NCI-H345 treated with DMSO at 0.1 percent for 48 hours (cell line): ENCODE measurements at regions not wholly inside any gene's neighbourhood (a gene's known extent, or its start where the extent isn't known, plus 50 kb on each side); places are given as distances from the start of the nearest gene placed in this dataset.
"Not testable (repeated sequence)": the region's sequence is repeated elsewhere in the genome, so short reads cannot be mapped to it uniquely, and the experiment has no call there.

Experiments
- DNase-seq: peaks from one replicate; lab custom pipeline; 2025; ENCODE audit not compliant: unreplicated experiment; lab: John Stamatoyannopoulos, UW

DNA sequence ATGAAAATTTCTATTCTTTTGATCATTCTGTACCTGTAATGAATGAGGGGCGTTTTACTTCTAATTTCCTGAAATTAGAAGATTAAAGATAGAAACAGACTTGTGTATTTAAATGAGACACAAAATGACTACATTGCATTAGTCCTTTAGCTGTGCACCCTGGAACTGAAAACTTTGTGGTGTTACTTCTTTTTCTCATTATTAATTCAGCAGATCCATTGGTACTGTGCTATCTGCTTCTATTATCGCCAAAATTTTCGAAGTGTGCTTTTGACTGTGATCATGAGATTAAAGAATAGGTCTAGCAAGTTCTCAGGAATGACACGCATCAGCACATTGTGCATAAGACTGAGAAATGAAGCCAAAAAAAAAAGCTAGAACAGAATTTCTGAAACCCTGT, 1938.9 kb upstream of the TENM3 start:
- no peak for DNase-seq

DNA sequence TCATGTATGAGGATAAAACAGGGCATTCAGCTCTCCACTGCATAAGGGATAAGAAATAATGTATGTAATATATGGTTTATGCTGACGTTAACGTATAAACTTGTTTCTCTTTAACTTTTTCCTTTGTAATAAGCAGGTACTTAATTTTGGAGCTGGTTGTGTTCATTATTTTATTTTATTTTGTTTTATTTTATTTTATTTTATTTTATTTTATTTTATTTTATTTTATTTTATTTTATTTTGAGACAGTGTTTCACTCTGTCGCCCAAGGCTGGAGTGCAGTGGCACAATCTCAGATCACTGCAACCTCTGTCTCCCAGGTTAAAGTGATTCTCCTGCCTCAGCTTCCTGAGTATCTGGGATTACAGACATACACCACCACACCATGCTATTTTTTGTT, 1932.6 kb upstream of the TENM3 start:
- no peak for DNase-seq

DNA sequence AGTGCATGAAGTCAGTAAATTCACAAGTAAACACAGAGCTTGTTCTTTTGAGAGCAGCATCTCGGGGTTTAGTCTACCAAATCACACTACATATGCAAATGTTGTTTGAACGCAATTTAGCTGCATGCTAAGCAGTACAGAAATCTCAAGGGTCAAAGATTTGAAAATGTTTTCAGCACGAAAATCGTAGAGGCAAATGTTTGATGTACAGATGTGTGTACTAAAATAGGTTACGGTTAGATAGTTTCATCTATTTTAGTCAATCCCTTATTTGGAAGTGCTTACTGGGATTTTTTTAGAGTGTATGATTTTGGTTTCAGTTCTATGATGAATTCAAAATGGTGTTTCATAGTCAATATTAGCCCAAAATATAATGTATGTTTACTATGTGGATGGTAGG, 1928.2 kb upstream of the TENM3 start:
- no peak for DNase-seq

DNA sequence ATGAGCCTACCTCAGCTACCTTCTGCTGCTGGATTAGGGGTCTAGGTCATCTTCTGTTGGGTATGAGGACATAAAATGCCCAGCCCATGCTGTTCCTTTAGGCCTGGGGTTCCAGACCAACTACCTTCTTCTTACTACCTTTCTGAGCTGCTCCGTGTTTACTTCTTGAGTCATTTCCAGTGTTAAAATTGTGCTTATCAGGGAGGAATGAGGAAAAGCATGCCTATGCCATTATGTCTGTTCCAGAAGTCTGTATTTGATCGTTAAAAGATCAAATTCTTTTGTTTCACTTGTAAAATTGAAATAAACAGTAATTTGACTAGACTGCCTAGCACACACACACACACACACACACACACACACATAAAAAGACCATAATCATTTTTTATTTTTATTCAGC, 1912.7 kb upstream of the TENM3 start:
- DNase-seq: no peak

DNA sequence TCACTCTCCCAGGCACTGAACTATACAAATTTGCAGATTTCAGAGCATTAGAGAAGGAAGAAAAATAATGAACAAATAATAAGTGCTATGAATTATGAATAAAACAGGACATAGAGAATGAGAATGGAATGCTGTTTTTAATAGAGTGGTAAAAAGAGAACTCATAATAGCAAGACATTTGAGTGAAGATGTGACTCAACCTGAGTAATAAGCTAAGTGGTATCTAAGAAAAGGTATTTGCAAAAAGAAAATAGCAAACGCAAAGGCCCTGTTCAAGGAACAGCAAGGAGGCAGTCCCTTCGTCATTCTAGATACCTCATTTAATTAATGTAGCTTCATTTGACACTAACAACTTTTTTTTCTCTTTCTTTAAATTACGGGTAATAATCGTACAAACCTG, 1910.0 kb upstream of the TENM3 start:
- no peak for DNase-seq

DNA sequence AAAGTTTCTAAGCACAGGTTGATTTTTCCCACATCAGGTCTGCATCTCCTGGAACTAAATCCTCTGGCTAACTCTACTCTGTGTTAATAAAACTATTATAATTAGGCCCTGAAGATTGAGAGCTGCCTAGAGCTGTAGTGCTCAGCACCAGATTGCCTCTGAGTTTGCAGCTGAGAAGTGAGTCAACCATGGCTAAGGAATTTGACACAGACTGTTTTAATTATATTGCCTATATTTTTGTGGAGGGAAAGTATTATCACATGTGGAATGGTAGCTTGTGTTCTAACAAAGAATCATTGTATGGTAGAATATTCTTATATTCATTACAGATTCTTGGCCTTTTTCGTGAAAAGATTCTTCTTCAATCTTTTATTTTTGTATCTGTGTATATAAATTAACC, 1907.6 kb upstream of the TENM3 start:
- DNase-seq: no peak

DNA sequence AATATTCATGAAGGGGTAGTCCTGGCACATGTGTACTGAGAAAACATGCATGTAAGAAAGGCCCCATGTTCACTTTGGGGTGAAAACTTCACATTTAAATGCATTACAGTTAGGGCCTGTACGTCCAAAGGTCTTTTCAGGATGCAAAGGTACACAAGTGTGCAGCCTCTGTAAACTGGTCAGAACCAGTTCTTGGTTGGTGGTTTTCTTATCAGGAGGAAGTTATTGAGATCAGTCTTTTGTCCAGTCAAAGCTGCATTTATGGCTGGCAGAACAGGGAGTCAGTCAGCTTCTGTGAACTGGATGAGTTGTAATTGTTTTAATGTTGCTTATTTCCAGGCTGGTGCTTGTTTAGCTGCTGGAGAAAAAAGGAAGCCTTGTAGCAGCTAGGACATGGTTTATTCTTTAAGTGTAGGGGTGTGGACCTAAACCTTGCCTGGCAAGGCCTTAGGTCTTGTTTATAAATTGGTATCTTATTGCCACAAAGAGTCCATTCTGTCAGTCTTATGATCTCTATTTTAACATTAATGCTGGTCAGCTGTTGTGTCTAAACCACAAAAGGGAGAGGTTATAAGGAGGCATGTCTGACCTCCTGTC, 1906.6 kb upstream of the TENM3 start:
- no peak for DNase-seq

DNA sequence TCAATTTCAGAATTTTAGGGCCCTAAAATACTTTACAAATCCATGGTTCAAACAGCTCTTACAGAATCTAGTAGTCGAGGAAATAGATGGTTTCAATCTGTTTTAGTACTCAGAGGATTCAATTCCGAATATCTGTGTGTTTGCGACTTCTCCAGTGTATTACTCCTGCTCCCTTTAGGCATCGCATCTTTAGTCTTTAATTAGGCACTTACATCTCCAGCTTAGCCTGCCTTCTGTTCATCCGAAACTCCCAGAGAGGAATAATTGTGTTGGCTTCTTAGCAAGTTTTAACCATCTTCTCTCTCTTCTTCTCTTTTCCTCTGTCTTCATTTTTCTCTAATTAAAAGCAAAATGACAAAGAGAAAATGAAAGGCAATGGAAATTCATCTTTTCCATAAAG, 1901.3 kb upstream of the TENM3 start:
- no peak for DNase-seq

DNA sequence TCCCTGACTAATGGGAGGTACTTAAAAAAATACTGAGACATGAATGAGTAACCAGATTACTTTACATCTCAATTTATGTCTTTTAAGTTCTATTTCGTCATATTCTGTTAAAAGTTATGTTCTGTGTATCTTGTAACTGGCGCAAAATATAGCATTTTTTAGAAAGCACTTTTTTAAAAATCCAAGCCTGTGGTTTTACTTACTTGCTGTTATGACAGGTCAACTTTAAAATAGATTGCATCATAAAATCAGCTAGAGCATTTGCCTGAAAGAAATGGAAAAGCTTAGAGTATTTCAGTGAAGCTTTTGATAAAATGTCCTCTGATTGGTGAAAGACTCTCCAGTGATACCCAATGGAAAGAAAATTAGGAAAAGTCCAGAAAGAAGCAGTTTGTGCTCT, 1892.3 kb upstream of the TENM3 start:
- no peak for DNase-seq

DNA sequence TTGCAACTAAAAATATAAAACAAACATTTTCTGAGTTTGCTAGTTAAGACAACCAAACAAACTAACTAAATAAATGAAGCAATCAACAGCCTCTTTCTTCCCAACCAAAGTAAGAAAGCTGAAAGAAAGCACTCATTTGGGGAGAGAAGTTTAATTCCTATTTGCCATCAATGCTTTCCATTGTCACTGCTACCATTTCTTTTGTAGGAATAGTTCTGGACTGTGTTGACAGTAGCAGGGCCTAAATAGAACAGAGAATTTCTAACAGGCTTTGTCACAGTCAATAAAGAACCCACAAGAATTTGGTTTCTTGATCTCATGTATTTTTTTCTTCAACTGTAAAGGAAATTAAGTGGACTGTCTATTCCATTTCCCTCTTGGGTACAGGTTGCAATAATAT, 1886.4 kb upstream of the TENM3 start:
- DNase-seq: no peak

DNA sequence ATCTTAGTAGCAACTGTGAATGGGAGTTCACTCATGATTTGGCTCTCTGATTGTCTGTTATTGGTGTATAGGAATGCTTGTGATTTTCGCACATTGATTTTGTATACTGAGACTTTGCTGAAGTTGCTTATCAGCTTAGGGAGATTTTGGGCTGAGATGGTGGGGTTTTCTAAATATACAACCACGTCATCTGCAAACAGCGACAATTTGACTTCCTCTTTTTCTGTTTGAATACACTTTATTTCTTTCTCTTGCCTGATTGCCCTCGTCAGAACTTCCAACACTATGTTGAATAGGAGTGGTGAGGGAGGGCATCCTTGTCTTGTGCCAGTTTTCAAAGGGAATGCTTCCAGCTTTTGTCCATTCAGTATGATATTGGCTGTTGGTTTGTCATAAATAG, 1883.1 kb upstream of the TENM3 start:
- not testable (repeated sequence) for DNase-seq

DNA sequence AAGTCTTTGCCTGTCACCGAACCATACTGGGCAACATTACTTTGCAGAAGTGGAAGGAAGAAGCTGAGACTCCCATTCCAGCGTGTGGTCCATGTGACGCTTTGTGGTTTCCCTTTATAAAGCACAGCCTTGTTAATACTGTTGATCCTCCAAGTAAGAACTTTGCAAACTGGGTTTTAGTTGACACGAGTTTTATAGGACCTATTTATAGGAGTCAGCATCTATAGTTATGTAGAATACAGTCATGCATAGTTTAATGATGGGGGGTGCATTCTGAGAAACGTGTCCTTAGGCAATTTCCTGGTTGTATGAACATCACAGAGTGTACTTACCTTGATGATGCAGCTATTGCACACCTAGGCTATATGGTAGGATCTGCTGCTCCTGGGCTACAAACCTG, 1879.4 kb upstream of the TENM3 start:
- DNase-seq: no peak

DNA sequence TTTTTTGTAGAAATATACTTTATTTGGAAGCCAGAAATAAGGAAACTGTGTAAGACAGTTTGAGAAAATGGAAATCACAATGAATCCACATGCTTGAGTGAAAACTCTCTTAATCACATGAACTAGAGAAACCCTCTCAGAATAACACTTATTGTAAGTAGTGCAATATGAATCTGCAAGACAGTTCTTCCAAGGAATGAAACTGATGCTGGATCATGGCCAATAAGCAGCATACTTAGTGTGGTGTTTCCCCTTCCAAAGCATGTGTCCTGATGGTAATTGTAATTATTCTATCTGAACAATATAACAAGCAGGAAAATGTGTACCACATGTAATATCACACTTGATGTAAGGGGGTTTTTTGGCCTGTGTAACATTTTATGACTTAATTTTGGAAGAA, 1870.5 kb upstream of the TENM3 start:
- no peak for DNase-seq

DNA sequence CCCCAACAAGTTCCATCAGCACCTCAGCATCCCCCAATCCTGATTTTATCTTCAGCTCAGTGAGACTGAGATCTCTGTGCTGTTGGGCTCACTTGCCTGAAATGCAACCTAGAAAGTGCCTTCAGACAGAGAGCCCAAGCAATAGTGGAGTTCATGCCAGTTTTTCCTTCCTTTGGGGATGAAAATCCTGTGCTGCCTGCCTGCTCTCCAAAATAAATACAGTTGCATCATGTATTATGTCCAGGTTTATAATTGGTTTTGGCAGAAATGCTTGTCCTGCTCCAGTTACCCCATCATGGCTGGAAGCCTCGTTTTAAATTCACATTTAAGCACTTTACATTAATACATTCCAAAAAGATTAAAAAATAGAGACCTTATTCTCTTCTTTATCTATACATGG, 1865.5 kb upstream of the TENM3 start:
- DNase-seq: no peak

DNA sequence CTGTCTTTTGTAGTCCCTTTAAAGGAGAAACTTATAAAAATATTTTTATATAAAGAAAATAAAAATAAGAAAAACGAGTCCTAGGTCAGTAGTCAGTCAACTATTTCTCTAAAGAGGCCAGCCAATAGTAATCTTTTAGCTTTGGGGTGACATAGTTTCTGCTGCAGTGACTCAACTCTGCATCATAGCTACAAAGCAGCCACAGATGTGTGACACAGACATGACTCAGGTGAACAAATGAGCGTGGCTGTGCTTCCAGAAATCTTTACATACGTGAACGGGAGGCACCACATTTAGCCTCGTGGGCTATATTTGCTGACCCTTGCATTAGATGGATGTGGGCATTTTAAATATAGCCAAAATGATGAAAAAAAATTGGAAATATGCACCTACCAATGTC, 1862.5 kb upstream of the TENM3 start:
- DNase-seq: no peak

DNA sequence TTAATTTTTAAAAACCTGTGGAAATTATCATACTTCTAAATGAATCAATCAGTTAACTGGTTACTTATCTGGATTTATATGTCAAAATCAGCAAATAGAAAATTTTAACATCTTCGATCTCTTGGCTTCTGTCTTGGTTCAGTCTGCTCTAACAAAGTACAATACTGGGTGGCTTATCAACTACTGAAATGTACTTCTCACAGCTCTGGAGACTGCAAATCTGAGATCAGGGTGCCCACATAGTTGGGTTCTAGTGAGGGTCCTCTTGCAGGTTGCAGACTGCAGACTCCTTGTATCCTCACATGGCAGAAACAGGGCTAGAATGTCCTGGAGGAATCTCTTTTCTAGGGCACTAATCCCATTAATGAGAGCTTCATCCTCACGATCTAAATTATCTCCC, 1851.6 kb upstream of the TENM3 start:
- DNase-seq: no peak

DNA sequence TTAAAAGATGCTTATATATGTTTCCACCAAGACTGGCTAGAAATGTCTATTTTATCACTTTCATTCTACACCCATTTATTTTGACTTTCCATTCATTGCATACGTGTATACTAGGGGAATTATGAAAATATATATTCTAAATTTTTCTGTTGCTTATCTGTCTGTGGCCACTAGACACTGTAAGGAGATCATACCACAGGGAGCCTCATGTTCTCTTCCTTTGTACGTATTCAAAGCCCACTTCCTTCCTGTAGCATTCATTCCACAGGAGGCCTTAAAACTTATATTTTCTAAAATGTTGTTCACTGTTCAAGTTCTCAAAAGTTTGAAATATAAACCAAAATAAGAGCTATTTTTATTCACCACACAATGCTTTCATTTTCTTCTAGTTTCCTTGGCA, 1848.9 kb upstream of the TENM3 start:
- no peak for DNase-seq

DNA sequence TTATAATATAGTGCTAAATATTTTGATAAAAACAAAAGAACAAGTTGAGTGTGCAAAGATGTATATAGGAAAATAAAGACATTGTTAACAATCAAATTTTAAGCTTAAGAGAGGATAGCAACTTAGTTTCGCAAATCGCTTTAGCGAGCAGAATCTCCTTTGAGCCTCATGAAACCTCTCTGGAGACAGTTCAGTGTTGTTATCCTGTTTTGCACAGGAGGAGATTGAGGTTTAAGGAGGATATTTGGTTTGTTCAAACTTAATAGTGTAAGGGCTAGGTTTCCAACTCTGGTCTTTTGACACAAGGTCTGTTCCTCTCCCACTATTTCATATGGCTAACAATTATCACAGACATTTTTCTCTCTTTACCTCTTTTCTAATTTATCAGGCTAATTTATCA, 1848.5 kb upstream of the TENM3 start:
- DNase-seq: no peak

DNA sequence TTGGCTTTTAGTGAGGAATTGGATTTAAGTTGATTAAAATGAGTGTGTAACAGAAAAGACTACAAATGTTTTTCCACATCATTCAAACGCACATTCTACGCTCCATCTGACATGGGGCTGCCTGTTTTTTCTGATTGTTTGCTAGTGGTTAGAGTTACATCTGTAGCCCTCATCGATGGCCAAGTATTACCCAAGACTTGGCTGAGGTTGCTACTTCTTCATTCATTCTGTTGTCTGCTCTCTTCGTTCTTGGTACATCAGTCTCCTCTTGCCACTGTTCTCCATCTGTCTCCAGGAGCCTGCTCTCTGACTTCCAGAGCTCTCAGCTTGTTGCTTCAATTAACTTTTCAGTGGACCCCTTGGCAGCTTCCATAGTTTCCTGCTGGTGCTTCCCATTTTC, 1844.6 kb upstream of the TENM3 start:
- DNase-seq: no peak

DNA sequence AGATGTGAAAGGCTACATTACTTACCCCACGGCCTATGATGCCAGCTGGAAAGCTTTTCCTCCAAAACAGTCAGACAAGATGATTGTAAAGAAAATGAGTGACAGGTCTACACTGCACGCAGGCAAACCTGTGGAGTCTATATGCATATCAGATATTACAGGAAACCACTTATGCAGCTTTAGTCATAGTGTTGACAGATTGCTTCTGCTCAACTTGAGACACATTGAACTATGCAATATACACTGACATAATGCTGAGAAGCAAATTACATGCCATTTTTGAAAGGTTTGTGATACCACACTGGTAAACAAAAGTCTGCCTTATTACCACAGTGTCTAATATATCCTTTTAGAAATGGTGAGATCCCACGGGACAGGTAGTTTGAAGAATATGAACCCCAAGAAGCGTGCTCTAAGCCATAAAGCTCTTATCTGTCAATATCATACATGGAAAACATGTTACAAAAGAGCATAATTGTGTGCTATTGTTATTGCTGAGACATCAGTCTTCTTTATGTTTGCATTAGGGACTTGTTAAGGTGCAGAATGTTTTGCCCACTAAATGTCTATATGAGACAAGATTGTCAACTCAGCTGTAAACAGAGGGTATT, 1835.8 kb upstream of the TENM3 start:
- no peak for DNase-seq

DNA sequence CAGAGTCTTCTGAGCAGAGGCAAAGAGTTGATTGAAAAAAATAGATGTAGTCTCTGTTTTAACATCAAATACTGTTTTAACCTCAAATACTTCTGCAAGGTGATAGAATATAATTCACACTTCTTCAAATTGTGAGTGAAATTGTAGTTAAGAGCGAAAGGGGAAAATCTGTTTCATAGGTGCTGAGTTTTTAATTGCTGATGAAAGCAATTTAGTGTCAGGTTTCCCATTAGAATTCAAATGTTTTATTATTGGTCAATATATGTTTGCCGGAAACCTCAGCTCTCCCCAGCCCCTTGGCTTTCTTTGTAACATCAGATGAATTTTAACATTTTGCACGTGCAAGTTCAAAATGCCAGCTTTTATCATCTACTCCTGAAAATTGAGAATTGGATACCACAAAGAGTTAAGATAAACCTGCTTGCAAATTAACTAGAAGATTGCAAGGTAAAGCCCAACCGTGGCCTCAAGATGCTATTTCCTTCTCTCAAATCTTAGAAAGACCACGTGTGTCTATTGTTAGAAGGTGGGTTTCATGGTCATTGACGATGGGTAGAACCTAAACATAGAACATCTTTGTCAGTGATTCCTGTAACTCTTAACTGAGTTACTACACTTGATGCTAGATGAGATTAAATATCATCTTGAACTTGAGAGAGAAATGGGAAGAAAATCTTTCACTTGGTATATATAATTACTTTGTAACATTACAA, 1824.2 kb upstream of the TENM3 start:
- no peak for DNase-seq

DNA sequence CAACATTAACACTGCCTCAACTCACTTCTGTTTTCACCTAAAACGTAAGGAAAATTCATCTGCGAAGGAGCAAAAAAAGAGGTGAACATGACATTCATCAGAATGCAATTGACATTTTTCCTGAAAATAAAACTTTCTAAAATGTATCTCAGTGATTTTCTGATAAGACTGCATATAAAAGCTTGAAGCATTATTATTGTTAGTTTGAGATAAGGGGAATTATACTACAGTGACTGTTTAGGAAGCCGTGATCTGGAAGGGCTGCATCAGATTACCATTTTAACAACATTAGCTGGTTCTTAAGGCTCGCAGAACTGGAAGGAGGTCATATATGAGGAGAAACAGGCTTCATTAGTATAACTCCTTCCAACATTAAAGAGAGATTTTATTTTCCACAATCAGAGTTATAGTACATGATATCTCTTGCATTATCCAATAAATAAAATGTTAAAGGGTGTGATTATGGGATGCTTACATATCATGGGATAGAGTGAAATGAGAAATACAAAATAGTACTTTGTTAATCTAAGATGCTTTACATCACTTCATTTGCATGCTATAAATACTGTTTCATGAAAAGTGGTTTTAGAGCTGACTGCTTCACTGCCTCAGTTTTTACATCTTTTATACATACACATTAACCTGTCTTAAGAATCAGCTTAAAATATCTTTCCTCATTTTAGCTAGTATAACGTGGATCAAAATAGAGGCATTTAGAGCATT, 1820.1 kb upstream of the TENM3 start:
- DNase-seq: no peak
